ENCODE measurements at regions not wholly inside any gene's neighbourhood (a gene's known extent, or its start where the extent isn't known, plus 50 kb on each side); places are given as distances from the start of the nearest gene placed in this dataset.

GRCh38 chr4:36551697-36552214 lies 270.3 kb downstream of the DTHD1 start:
- Histone ChIP-seq H3K27me3 (ENCODE audit: control insufficient read depth in 2 of 2, insufficient read depth in 2 of 2, low read length in 2 of 2) (no peaks in the 10 kb centered on the region), H2AFZ (ENCODE audit: low read depth, low read length) (no peak overlapping the region), H3K27ac (ENCODE audit: insufficient read depth, low read depth, low read length) (no peak overlapping the region), H4K20me1 (replicated peaks; ENCODE audit: control insufficient read depth, extremely low read depth, insufficient read depth, low read length) (no peaks in the 10 kb centered on the region), H3K4me3 (replicated peaks in 1 of 3; ENCODE audit: insufficient read depth in 1 of 3, low read depth in 1 of 3, low read length in 3 of 3) (no peak overlapping the region), H3K9me1 (replicated peaks; ENCODE audit: control insufficient read depth, extremely low read depth, insufficient read depth, low read length) (no peaks in the 10 kb centered on the region), H3K9ac (replicated peaks; ENCODE audit: extremely low read depth, insufficient read depth, low read length) (no peak overlapping the region), H3K79me2 (ENCODE audit: control insufficient read depth, insufficient read depth, low read length) (no peaks in the 10 kb centered on the region), H3K4me1 (ENCODE audit: control insufficient read depth, extremely low read depth, insufficient read depth, low read length) (no peaks in the 10 kb centered on the region), H3K36me3 (ENCODE audit: control insufficient read depth in 2 of 2, extremely low read depth in 1 of 2, insufficient read depth in 2 of 2, low read length in 2 of 2) (no peaks in the 10 kb centered on the region), H3K9me3 (replicated peaks; ENCODE audit: control insufficient read depth, insufficient read depth, low read length) (no peaks in the 10 kb centered on the region), H3K4me2 (ENCODE audit: insufficient read depth, low read length) (no peak overlapping the region)
- intact Hi-C loops (cut with micrococcal nuclease): no loop called here
- POLR2A ChIA-PET: no interaction called here
- DNase-seq (ENCODE audit: low read depth, low spot score) (no peak), FAIRE-seq (no peak)
- CTCF ChIA-PET: no interaction called here
- dilution Hi-C loops (cut with MboI; ENCODE audit: extremely low pct_ligation_motif_present, low sequenced_read_pairs): no loop called here
- TF ChIP-seq EZH2 (IDR thresholded peaks at IDR 0.05; ENCODE audit: borderline replicate concordance, low read depth, low read length, severe bottlenecking): no peak
- TF ChIP-seq JUN (IDR thresholded peaks at IDR 0.05; ENCODE audit: borderline replicate concordance, insufficient read depth, insufficient read length, low read depth): no peak
- no peak for TF ChIP-seq CTCF (IDR thresholded peaks at IDR 0.05; ENCODE audit: extremely low read depth in 1 of 2, insufficient read depth in 1 of 2, low read depth in 1 of 2, low read length in 2 of 2)
- no peak for TF ChIP-seq POLR2AphosphoS5 (IDR thresholded peaks at IDR 0.05; ENCODE audit: insufficient read depth, low read depth, low read length)
- no peak for TF ChIP-seq FOS (IDR thresholded peaks at IDR 0.05; ENCODE audit: borderline replicate concordance, insufficient read depth, low read length)
- TF ChIP-seq POLR2A (IDR thresholded peaks at IDR 0.05; ENCODE audit: low read depth, low read length): no peak
- TF ChIP-seq MYC (IDR thresholded peaks at IDR 0.05; ENCODE audit: low read depth, low read length): no peak
- TF ChIP-seq, protein P1, sequence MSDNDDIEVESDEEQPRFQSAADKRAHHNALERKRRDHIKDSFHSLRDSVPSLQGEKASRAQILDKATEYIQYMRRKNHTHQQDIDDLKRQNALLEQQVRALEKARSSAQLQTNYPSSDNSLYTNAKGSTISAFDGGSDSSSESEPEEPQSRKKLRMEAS (IDR thresholded peaks at IDR 0.05; ENCODE audit: insufficient read depth, insufficient read length): no peak
- no peak for TF ChIP-seq GATA2 (IDR thresholded peaks at IDR 0.05; ENCODE audit: insufficient read depth, insufficient read length, low read depth, low read length)
- BruUV-seq (replicated peaks): no TSS peak
